ENCODE measurements at regions not wholly inside any gene's neighbourhood (a gene's known extent, or its start where the extent isn't known, plus 50 kb on each side); places are given as distances from the start of the nearest gene placed in this dataset.

GRCh38 chr20:16106191-16106849, 466.9 kb downstream of the KIF16B start:
- TF ChIP-seq MAX (IDR thresholded peaks at IDR 0.05; ENCODE audit: low read depth, low read length) (no peak), POLR2A (IDR thresholded peaks at IDR 0.05; ENCODE audit: extremely low read depth, insufficient read length) (no peak), MYC (IDR thresholded peaks at IDR 0.05; ENCODE audit: low read depth, low read length) (no peak), CTCF (IDR thresholded peaks at IDR 0.05; ENCODE audit: low read depth, low read length) (no peak)
- no peak overlapping the region for H3K4me3 ChIP-seq (ENCODE audit: low read depth, low read length)
- no peak for DNase-seq (ENCODE audit: low read depth)

DNA sequence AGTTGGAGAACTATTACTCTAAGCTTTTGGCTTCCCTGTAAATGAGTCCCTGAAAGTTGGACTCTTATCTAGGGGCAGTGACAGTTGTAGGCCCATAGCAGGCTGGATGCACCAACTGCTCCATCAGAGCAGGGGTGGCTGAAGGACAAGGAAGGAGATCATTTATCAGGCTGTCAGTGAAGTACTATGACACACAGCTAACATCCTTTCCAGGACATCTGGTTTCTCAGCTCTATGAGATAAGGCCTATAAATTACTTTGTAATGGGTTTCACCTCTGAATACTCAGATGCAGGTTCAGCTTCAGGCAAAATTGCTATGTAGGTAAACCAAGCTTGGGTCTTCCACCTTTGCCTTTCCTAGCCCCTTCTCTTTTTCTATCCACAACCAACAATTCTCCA, 468.5 kb downstream of the KIF16B start:
- H3K4me3 ChIP-seq (ENCODE audit: low read depth, low read length) = no peak overlapping the region
- TF ChIP-seq CTCF (IDR thresholded peaks at IDR 0.05; ENCODE audit: low read depth, low read length) (no peak), MYC (IDR thresholded peaks at IDR 0.05; ENCODE audit: low read depth, low read length) (no peak), POLR2A (IDR thresholded peaks at IDR 0.05; ENCODE audit: extremely low read depth, insufficient read length) (no peak), MAX (IDR thresholded peaks at IDR 0.05; ENCODE audit: low read depth, low read length) (no peak)
- DNase-seq (ENCODE audit: low read depth) = no peak

Data from NB4 (cell line).